IMR-90 (cell line): ENCODE measurements at regions not wholly inside any gene's neighbourhood (a gene's known extent, or its start where the extent isn't known, plus 50 kb on each side); places are given as distances from the start of the nearest gene placed in this dataset.
A peak's percentile ranks its signal among the peaks of the same experiment; 100 is the strongest.

ENCODE experiments used
- ATAC-seq: fragments of 200-7000 bp; cut with Tn5 transposase; 2 replicates; pipeline ENCODE4 v1.9.1; 2020; ENCODE audit warnings: low read depth, mild to moderate bottlenecking, moderate library complexity
- BruUV-seq: library from RNA; stranded (reverse); fragments of 400-500 nt; replicated peaks from 2 replicates; lab custom pipeline; 2021; lab: Mats Ljungman, UMichigan
- CTCF ChIA-PET: fragments of 300-600 bp; formaldehyde crosslinking; extraction: SDS; loops from one replicate; lab custom pipeline; 2021; ENCODE audit warnings: antibody characterized with exemption; lab: Yijun Ruan, JAX
- POLR2A ChIA-PET: fragments of 300-600 bp; sonication (Branson Sonifier 250); formaldehyde crosslinking; loops from one replicate; lab custom pipeline; 2022; ENCODE audit warnings: antibody characterized with exemption; ENCODE audit not compliant: unreplicated experiment; lab: Charles Lee
- DNase-seq: peaks from one replicate; pipeline ENCODE4 v3.0.0; 2013
- H2AFZ ChIP-seq: replicated peaks from 2 replicates; pipeline ENCODE3; 2013; ENCODE audit warnings: low read length, mild to moderate bottlenecking; ENCODE audit not compliant: poor library complexity
- H2AK5ac ChIP-seq: 2 replicates; pipeline ENCODE4 v1.6.1; 2013; ENCODE audit warnings: low read depth, low read length, inconsistent platforms
- H2AK9ac ChIP-seq: replicated peaks from 2 replicates; pipeline ENCODE3; 2013; ENCODE audit warnings: mild to moderate bottlenecking, low read depth, low read length, moderate library complexity; ENCODE audit not compliant: poor library complexity
- H2BK120ac ChIP-seq: 2 replicates; pipeline ENCODE4 v1.6.1; 2013; ENCODE audit warnings: low read depth, low read length, inconsistent platforms
- H2BK15ac ChIP-seq: 3 replicates; pipeline ENCODE4 v1.6.1; 2013; ENCODE audit warnings: low read depth, low read length, inconsistent platforms
- H2BK20ac ChIP-seq: 2 replicates; pipeline ENCODE4 v1.6.1; 2013; ENCODE audit warnings: low read depth, mild to moderate bottlenecking, inconsistent platforms, low read length, moderate library complexity
- H2BK5ac ChIP-seq: 2 replicates; pipeline ENCODE4 v1.6.1; 2013; ENCODE audit warnings: mild to moderate bottlenecking, low read depth, low read length, inconsistent platforms; ENCODE audit not compliant: poor library complexity, severe bottlenecking
- H3K14ac ChIP-seq: replicated peaks from 2 replicates; pipeline ENCODE4 v1.6.1; 2013; ENCODE audit warnings: low read depth, low read length, inconsistent platforms
- H3K18ac ChIP-seq: 2 replicates; pipeline ENCODE4 v1.6.1; 2013; ENCODE audit warnings: low read depth, low read length, control low read depth
- H3K23ac ChIP-seq: 2 replicates; pipeline ENCODE4 v1.6.1; 2013; ENCODE audit warnings: low read depth, low read length, inconsistent platforms
- H3K27ac ChIP-seq: 2 replicates; pipeline ENCODE4 v1.5.1; 2013; ENCODE audit warnings: mild to moderate bottlenecking, control low read depth, low read length; ENCODE audit not compliant: insufficient read depth
- H3K27me3 ChIP-seq: 2 replicates; pipeline ENCODE4 v1.6.1; 2013; ENCODE audit warnings: low read length; ENCODE audit not compliant: control insufficient read depth, insufficient read depth
- H3K36me3 ChIP-seq: 2 replicates; pipeline ENCODE4 v1.6.1; 2013; ENCODE audit warnings: low read length, mixed read lengths; ENCODE audit not compliant: control insufficient read depth, insufficient read depth
- H3K4ac ChIP-seq: 2 replicates; pipeline ENCODE4 v1.6.1; 2013; ENCODE audit warnings: low read depth, low read length, inconsistent platforms
- H3K4me1 ChIP-seq: 2 replicates; pipeline ENCODE4 v1.6.1; 2013; ENCODE audit warnings: low read length, mixed read lengths; ENCODE audit not compliant: control insufficient read depth, insufficient read depth
- H3K4me2 ChIP-seq: 2 replicates; pipeline ENCODE4 v1.6.1; 2013; ENCODE audit warnings: low read depth, mild to moderate bottlenecking, control low read depth, low read length, moderate library complexity
- H3K4me3 ChIP-seq: 2 replicates; pipeline ENCODE4 v1.5.1; 2013; ENCODE audit warnings: low read depth, mild to moderate bottlenecking, control low read depth, low read length, moderate library complexity; ENCODE audit not compliant: insufficient read depth
- H3K56ac ChIP-seq: 2 replicates; pipeline ENCODE4 v1.6.1; 2013; ENCODE audit warnings: low read length, inconsistent platforms; ENCODE audit not compliant: insufficient read depth; ENCODE audit errors: extremely low read depth
- H3K79me1 ChIP-seq, 2 experiments: 2 replicates each; pipeline ENCODE4 v1.6.1; 2013; ENCODE audit warnings: low read length in 2 of 2, inconsistent platforms in 1 of 2, low read depth in 1 of 2
- H3K9ac ChIP-seq: 2 replicates; pipeline ENCODE4 v1.6.1; 2013; ENCODE audit warnings: low read depth, low read length, control low read depth
- H3K9me1 ChIP-seq: 2 replicates; pipeline ENCODE4 v1.6.1; 2013; ENCODE audit warnings: low read length, inconsistent platforms; ENCODE audit not compliant: insufficient read depth
- H3K9me3 ChIP-seq: 2 replicates; pipeline ENCODE4 v1.6.1; 2013; ENCODE audit warnings: low read length; ENCODE audit not compliant: control insufficient read depth, insufficient read depth
- H4K20me1 ChIP-seq: 2 replicates; pipeline ENCODE4 v1.6.1; 2013; ENCODE audit warnings: low read length, inconsistent platforms; ENCODE audit not compliant: insufficient read depth
- H4K5ac ChIP-seq: 2 replicates; pipeline ENCODE4 v1.6.1; 2013; ENCODE audit warnings: mild to moderate bottlenecking, low read depth, low read length, control low read depth
- H4K8ac ChIP-seq, 2 experiments: 2 replicates each; pipeline ENCODE4 v1.6.1; 2013; ENCODE audit warnings: low read depth in 2 of 2, low read length in 2 of 2, control low read depth in 1 of 2, inconsistent platforms in 1 of 2
- H4K91ac ChIP-seq: 2 replicates; pipeline ENCODE4 v1.6.1; 2013; ENCODE audit warnings: low read depth, low read length, inconsistent platforms; ENCODE audit not compliant: insufficient read depth
- CTCF ChIP-seq: conservative IDR thresholded peaks from 2 replicates; pipeline ENCODE4 v1.5.1; 2012; ENCODE audit warnings: mild to moderate bottlenecking, low read depth, low read length, improper control_type of control experiment
- USF2 ChIP-seq: fragments of 150-350 bp; IDR thresholded peaks from 2 replicates; pipeline ENCODE4 v1.6.1; 2017; ENCODE audit warnings: mild to moderate bottlenecking, antibody characterized with exemption, low read length, low read depth
- WGBS, 2 experiments: methylation state at CpG; one replicate each; pipeline versions ENCODE4 v1.1.5 to v1.1.7; 2013; ENCODE audit warnings: missing lambda C conversion rate in 2 of 2; ENCODE audit not compliant: insufficient read length in 1 of 2; ENCODE audit errors: extremely low coverage in 2 of 2; 5-methylcytosine and 5-hydroxymethylcytosine counted together
- dilution Hi-C: fragments of 300-500 bp; cut with HindIII; formaldehyde crosslinking; loops from one replicate; pipeline ENCODE4 v1.14.3; 2018; ENCODE audit warnings: low sequenced_read_pairs; ENCODE audit not compliant: unreplicated experiment
- in situ Hi-C: fragments of 300-500 bp; cut with MboI; formaldehyde crosslinking; loops from 3 replicates; pipeline ENCODE4 v1.14.3; 2019; ENCODE audit warnings: low sequenced_read_pairs, inconsistent platforms, mixed read lengths
- intact Hi-C: fragments of 100-400 bp; cut with micrococcal nuclease; formaldehyde crosslinking; loops from 2 replicates; pipeline ENCODE4 v1.10.0; 2022

DNA sequence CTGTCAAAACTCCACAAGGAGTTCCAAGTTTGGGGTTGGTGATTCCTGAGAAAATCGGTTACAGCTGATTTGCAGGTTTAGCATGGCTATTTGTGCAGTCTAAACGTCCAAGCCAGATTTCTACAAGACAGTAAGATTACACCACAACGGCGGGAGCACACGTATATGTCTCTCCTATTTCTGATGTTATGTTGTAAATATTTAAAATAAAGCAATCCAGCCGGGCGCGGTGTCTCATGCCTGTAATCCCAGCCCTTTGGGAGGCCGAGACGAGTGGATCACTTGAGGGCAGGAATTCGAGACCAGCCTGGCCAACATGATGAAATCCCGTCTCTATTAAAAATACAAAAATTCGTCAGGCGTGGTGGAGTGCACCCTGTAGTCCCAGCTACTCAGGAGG lies 106.8 kb upstream of the IGF1R start:
- Histone ChIP-seq H3K23ac (no peak overlapping the region), H4K20me1 (no peaks in the 10 kb centered on the region), H3K4me1 (no peaks in the 10 kb centered on the region), H3K14ac (no peak overlapping the region), H2AK5ac (no peak overlapping the region), H3K4ac (no peak overlapping the region), H3K9me1 (no peaks in the 10 kb centered on the region), H2BK20ac (no peak overlapping the region), H2BK15ac (no peak overlapping the region), H4K8ac (no peak overlapping the region), H3K56ac (no peak overlapping the region), H3K18ac (no peak overlapping the region), H2BK5ac (no peak overlapping the region), H3K27ac (no peak overlapping the region), H3K9me3 (no peaks in the 10 kb centered on the region), H3K36me3 (no peaks in the 10 kb centered on the region), H2AFZ (no peak overlapping the region), H3K79me1 (no peaks in the 10 kb centered on the region), H4K5ac (no peak overlapping the region), H2AK9ac (no peak overlapping the region), H3K4me3 (no peak overlapping the region), H3K4me2 (no peak overlapping the region), H3K9ac (no peak overlapping the region), H3K27me3 (peaks cover 14% of the 10 kb centered on the region), H4K91ac (no peak overlapping the region), H2BK120ac (no peak overlapping the region)
- no TSS peak for BruUV-seq
- 29% methylated on average over 6 of the region's 14 CpGs; no CpG with 5 or more reads in 1 of the 2 experiments for WGBS, 2 experiments
- dilution Hi-C loops, result no loop called here
- in situ Hi-C loops, result no loop called here
- POLR2A ChIA-PET, result no interaction called here
- intact Hi-C loops, result no loop called here
- peak; percentile 75 for ATAC-seq
- CTCF ChIA-PET, result no interaction called here
- DNase-seq, result peak; percentile 25
- no peak for TF ChIP-seq CTCF
- TF ChIP-seq USF2, result no peak
